AG10803 (cell line): ENCODE measurements at regions not wholly inside any gene's neighbourhood (a gene's known extent, or its start where the extent isn't known, plus 50 kb on each side); places are given as distances from the start of the nearest gene placed in this dataset.

ENCODE experiments used
- DNase-seq: peaks from one replicate; pipeline ENCODE4 v3.0.0; 2010; ENCODE audit warnings: low read depth
- H3K4me3 ChIP-seq: 2 replicates; pipeline ENCODE4 v1.5.1; 2011; ENCODE audit warnings: mild to moderate bottlenecking, low read length, control low read depth
- CTCF ChIP-seq: conservative IDR thresholded peaks from 2 replicates; pipeline ENCODE4 v1.5.1; 2011; ENCODE audit warnings: mild to moderate bottlenecking, low read length, control low read depth, inconsistent platforms

- H3K4me3 ChIP-seq: no peak overlapping the region
- TF ChIP-seq CTCF: no peak
- no peak for DNase-seq
These were observed 241.5 kb upstream of the GCFC2 start for GRCh38 chr2:75952173-75952572.

GRCh38 chr2:75949385-75950030 is 238.8 kb upstream of the GCFC2 start:
- no peak for TF ChIP-seq CTCF
- H3K4me3 ChIP-seq: no peak overlapping the region
- DNase-seq: no peak

GRCh38 chr2:75936311-75936710 is 225.6 kb upstream of the GCFC2 start:
- TF ChIP-seq CTCF: no peak
- H3K4me3 ChIP-seq: no peak overlapping the region
- DNase-seq: no peak

GRCh38 chr2:75932996-75933395 is 222.3 kb upstream of the GCFC2 start:
- no peak for DNase-seq
- no peak for TF ChIP-seq CTCF
- no peak overlapping the region for H3K4me3 ChIP-seq

GRCh38 chr2:75928093-75928492 is 217.4 kb upstream of the GCFC2 start:
- H3K4me3 ChIP-seq: no peak overlapping the region
- no peak for TF ChIP-seq CTCF
- no peak for DNase-seq

GRCh38 chr2:75925331-75926024 is 214.8 kb upstream of the GCFC2 start:
- no peak for TF ChIP-seq CTCF
- H3K4me3 ChIP-seq: no peak overlapping the region
- no peak for DNase-seq

GRCh38 chr2:75922191-75922590 is 211.5 kb upstream of the GCFC2 start:
- H3K4me3 ChIP-seq: no peak overlapping the region
- TF ChIP-seq CTCF: no peak
- DNase-seq: no peak
